Endothelial cell of umbilical vein (primary cell): ENCODE measurements at regions not wholly inside any gene's neighbourhood (a gene's known extent, or its start where the extent isn't known, plus 50 kb on each side); places are given as distances from the start of the nearest gene placed in this dataset.

Experiments used
- BruUV-seq: library from RNA; stranded (reverse); fragments of 400-500 nt; replicated peaks from 2 replicates; lab custom pipeline; 2021; lab: Mats Ljungman, UMichigan
- CTCF ChIA-PET: fragments of 300-600, 350-600 bp; sonication (Branson Sonifier 250); formaldehyde crosslinking; loops from one replicate; lab custom pipeline; 2021; ENCODE audit warnings: antibody characterized with exemption, inconsistent platforms; lab: Charles Lee
- POLR2A ChIA-PET: fragments of 300-600, 350-600 bp; sonication (Branson Sonifier 250); formaldehyde crosslinking; loops from one replicate; lab custom pipeline; 2021; ENCODE audit warnings: antibody characterized with exemption, inconsistent platforms; lab: Charles Lee
- DNase-seq: peaks from one replicate; pipeline ENCODE4 v3.0.0-alpha.2; 2011; ENCODE audit warnings: low read depth, low spot score
- FAIRE-seq: peaks from 2 replicates; lab custom pipeline; 2011; peaks lifted over from hg19 to GRCh38; lab: Jason Lieb, UNC
- H2AFZ ChIP-seq: 2 replicates; pipeline ENCODE4 v1.6.0; 2012; ENCODE audit warnings: low read depth, low read length, control low read depth, inconsistent platforms
- H3K27ac ChIP-seq: 2 replicates; pipeline ENCODE4 v1.5.1; 2011; ENCODE audit warnings: low read depth, mild to moderate bottlenecking, control low read depth, low read length, moderate library complexity; ENCODE audit not compliant: insufficient read depth
- H3K27me3 ChIP-seq, 2 experiments: 2 replicates each; pipeline versions ENCODE4 v1.6.0 to v1.6.1; 2011; ENCODE audit warnings: low read length in 2 of 2, mixed read lengths in 1 of 2; ENCODE audit not compliant: control insufficient read depth in 2 of 2, insufficient read depth in 2 of 2
- H3K36me3 ChIP-seq, 2 experiments: 2 replicates in 1 of 2; 3 replicates in 1 of 2; pipeline ENCODE4 v1.5.1; 2011; ENCODE audit warnings: low read length in 2 of 2, mild to moderate bottlenecking in 1 of 2, moderate library complexity in 1 of 2; ENCODE audit not compliant: control insufficient read depth in 2 of 2, insufficient read depth in 2 of 2; ENCODE audit errors: extremely low read depth in 1 of 2
- H3K4me1 ChIP-seq: 3 replicates; pipeline ENCODE4 v1.5.1; 2011; ENCODE audit warnings: mild to moderate bottlenecking, low read length; ENCODE audit not compliant: control insufficient read depth, insufficient read depth; ENCODE audit errors: extremely low read depth
- H3K4me2 ChIP-seq: 2 replicates; pipeline ENCODE4 v1.6.1; 2011; ENCODE audit warnings: low read length, control low read depth, mixed read lengths; ENCODE audit not compliant: insufficient read depth
- H3K4me3 ChIP-seq, 3 experiments: fragments of 200-600 bp in 1 of 3; sonication (generic), shearing (Covaris generic) in 1 of 3; replicated peaks in 1 of 3; 2 replicates each; pipeline ENCODE4 v1.5.1; 2011 to 2016; ENCODE audit warnings: control low read depth in 3 of 3, low read length in 3 of 3, mild to moderate bottlenecking in 2 of 3, inconsistent platforms in 1 of 3, low read depth in 1 of 3, moderate library complexity in 1 of 3; ENCODE audit not compliant: insufficient read depth in 1 of 3
- H3K79me2 ChIP-seq: 2 replicates; pipeline ENCODE4 v1.6.0; 2012; ENCODE audit warnings: low read length, inconsistent platforms; ENCODE audit not compliant: control insufficient read depth, insufficient read depth
- H3K9ac ChIP-seq: replicated peaks from 2 replicates; pipeline ENCODE3; 2011; ENCODE audit warnings: low read length, control low read depth; ENCODE audit not compliant: insufficient read depth; ENCODE audit errors: extremely low read depth
- H3K9me1 ChIP-seq: replicated peaks from 3 replicates; pipeline ENCODE4 v1.6.0; 2011; ENCODE audit warnings: mild to moderate bottlenecking, low read length; ENCODE audit not compliant: control insufficient read depth, insufficient read depth; ENCODE audit errors: extremely low read depth
- H3K9me3 ChIP-seq: replicated peaks from 2 replicates; pipeline ENCODE4 v1.5.1; 2012; ENCODE audit warnings: low read length, inconsistent platforms; ENCODE audit not compliant: control insufficient read depth, insufficient read depth
- H4K20me1 ChIP-seq: replicated peaks from 2 replicates; pipeline ENCODE3; 2011; ENCODE audit warnings: mild to moderate bottlenecking, low read length; ENCODE audit not compliant: control insufficient read depth, insufficient read depth; ENCODE audit errors: extremely low read depth
- EZH2 ChIP-seq: IDR thresholded peaks from 2 replicates; pipeline ENCODE4 v1.6.1; 2012; ENCODE audit warnings: borderline replicate concordance, low read depth, mild to moderate bottlenecking, moderate library complexity, low read length, inconsistent platforms; ENCODE audit not compliant: severe bottlenecking
- FOS ChIP-seq: IDR thresholded peaks from 2 replicates; pipeline ENCODE4 v1.6.1; 2011; ENCODE audit warnings: mild to moderate bottlenecking, low read length, moderate library complexity, borderline replicate concordance; ENCODE audit not compliant: insufficient read depth
- GATA2 ChIP-seq: IDR thresholded peaks from 2 replicates; pipeline ENCODE4 v1.7.0; 2011; ENCODE audit warnings: low read depth, mild to moderate bottlenecking, moderate library complexity, mixed read lengths, low read length; ENCODE audit not compliant: insufficient read length, insufficient read depth
- JUN ChIP-seq: IDR thresholded peaks from 2 replicates; pipeline ENCODE4 v1.6.1; 2011; ENCODE audit warnings: borderline replicate concordance, low read depth; ENCODE audit not compliant: insufficient read length, insufficient read depth
- MYC ChIP-seq: IDR thresholded peaks from one replicate; pipeline ENCODE4 v1.6.1; 2011; ENCODE audit warnings: mild to moderate bottlenecking, low read depth, low read length
- POLR2A ChIP-seq: IDR thresholded peaks from 2 replicates; pipeline ENCODE4 v1.6.1; 2012; ENCODE audit warnings: low read depth, mild to moderate bottlenecking, control low read depth, low read length
- dilution Hi-C: fragments of 300-500 bp; cut with MboI; formaldehyde crosslinking; loops from one replicate; pipeline ENCODE4 v1.15.0; 2019; ENCODE audit warnings: low sequenced_read_pairs; ENCODE audit not compliant: extremely low pct_ligation_motif_present
- intact Hi-C: fragments of 100-400 bp; cut with micrococcal nuclease; formaldehyde crosslinking; loops from one replicate; pipeline ENCODE4 v1.10.0; 2022
- TF ChIP-seq, protein P1 (sequence below), 2 donors: IDR thresholded peaks; 1 replicate in 1 of 2; 2 replicates in 1 of 2; pipeline ENCODE4 v1.5.1; 2011; ENCODE audit warnings: low read length in 2 of 2, mild to moderate bottlenecking in 2 of 2, moderate library complexity in 2 of 2, control low read depth in 1 of 2, inconsistent platforms in 1 of 2, low read depth in 1 of 2; ENCODE audit not compliant: insufficient read depth in 1 of 2; ENCODE audit errors: extremely low read depth in 1 of 2
- TF ChIP-seq, protein P2 (sequence below): IDR thresholded peaks from 2 replicates; pipeline ENCODE4 v1.6.1; 2011; ENCODE audit not compliant: insufficient read depth, insufficient read length

GRCh38 chr5:98594098-98594497, 179.4 kb upstream of the RGMB start:
- Histone ChIP-seq H4K20me1 (no peaks in the 10 kb centered on the region), H3K27ac (no peak overlapping the region), H3K79me2 (no peaks in the 10 kb centered on the region), H3K4me2 (no peak overlapping the region), H3K27me3 (no peaks in the 10 kb centered on the region), H3K9me1 (no peaks in the 10 kb centered on the region), H3K9ac (no peak overlapping the region), H3K36me3 (no peaks in the 10 kb centered on the region), H3K4me1 (peaks cover 6% of the 10 kb centered on the region), H3K4me3 (no peak overlapping the region), H2AFZ (no peak overlapping the region), H3K9me3 (no peaks in the 10 kb centered on the region)
- BruUV-seq, result no TSS peak
- no peak for FAIRE-seq
- POLR2A ChIA-PET, result no interaction called here
- DNase-seq, result no peak
- CTCF ChIA-PET, result interaction anchor here (1.0 kb wide), 1 partner anchor 1363 kb away, joined by 3 read pairs; no protein-coding TSS in a partner anchor
- no peak for TF ChIP-seq MYC
- TF ChIP-seq EZH2, result no peak
- no peak for TF ChIP-seq GATA2
- TF ChIP-seq JUN, result no peak
- TF ChIP-seq, protein P1, sequence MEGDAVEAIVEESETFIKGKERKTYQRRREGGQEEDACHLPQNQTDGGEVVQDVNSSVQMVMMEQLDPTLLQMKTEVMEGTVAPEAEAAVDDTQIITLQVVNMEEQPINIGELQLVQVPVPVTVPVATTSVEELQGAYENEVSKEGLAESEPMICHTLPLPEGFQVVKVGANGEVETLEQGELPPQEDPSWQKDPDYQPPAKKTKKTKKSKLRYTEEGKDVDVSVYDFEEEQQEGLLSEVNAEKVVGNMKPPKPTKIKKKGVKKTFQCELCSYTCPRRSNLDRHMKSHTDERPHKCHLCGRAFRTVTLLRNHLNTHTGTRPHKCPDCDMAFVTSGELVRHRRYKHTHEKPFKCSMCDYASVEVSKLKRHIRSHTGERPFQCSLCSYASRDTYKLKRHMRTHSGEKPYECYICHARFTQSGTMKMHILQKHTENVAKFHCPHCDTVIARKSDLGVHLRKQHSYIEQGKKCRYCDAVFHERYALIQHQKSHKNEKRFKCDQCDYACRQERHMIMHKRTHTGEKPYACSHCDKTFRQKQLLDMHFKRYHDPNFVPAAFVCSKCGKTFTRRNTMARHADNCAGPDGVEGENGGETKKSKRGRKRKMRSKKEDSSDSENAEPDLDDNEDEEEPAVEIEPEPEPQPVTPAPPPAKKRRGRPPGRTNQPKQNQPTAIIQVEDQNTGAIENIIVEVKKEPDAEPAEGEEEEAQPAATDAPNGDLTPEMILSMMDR (IDR thresholded peaks at IDR 0.05; ENCODE audit: extremely low read depth in 1 of 2, insufficient read depth in 1 of 2, low read depth in 1 of 2, low read length in 2 of 2), result no peak
- TF ChIP-seq FOS, result no peak
- TF ChIP-seq, protein P2, sequence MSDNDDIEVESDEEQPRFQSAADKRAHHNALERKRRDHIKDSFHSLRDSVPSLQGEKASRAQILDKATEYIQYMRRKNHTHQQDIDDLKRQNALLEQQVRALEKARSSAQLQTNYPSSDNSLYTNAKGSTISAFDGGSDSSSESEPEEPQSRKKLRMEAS, result no peak
- no peak for TF ChIP-seq POLR2A
- dilution Hi-C loops, result no loop called here
- intact Hi-C loops, result no loop called here
